ENCODE measurements at regions not wholly inside any gene's neighbourhood (a gene's known extent, or its start where the extent isn't known, plus 50 kb on each side); places are given as distances from the start of the nearest gene placed in this dataset.

GRCh38 chr7:373818-374705 is 84.1 kb downstream of the FOXL3 start:
- peaks cover 12% of the 10 kb centered on the region for H3K4me1 ChIP-seq
- H3K9me3 ChIP-seq, result no peaks in the 10 kb centered on the region
- no peaks in the 10 kb centered on the region for H3K27me3 ChIP-seq
- no peak overlapping the region for H3K27ac ChIP-seq
- H3K4me3 ChIP-seq, result no peak overlapping the region
- intact Hi-C loops (cut with DNase I), result no loop called here
- H3K36me3 ChIP-seq, result no peaks in the 10 kb centered on the region
- DNase-seq, result no peak
- no peak overlapping the region for H3K9ac ChIP-seq (ENCODE audit: low read depth in 2 of 2, low read length in 2 of 2)
- TF ChIP-seq, protein P1, sequence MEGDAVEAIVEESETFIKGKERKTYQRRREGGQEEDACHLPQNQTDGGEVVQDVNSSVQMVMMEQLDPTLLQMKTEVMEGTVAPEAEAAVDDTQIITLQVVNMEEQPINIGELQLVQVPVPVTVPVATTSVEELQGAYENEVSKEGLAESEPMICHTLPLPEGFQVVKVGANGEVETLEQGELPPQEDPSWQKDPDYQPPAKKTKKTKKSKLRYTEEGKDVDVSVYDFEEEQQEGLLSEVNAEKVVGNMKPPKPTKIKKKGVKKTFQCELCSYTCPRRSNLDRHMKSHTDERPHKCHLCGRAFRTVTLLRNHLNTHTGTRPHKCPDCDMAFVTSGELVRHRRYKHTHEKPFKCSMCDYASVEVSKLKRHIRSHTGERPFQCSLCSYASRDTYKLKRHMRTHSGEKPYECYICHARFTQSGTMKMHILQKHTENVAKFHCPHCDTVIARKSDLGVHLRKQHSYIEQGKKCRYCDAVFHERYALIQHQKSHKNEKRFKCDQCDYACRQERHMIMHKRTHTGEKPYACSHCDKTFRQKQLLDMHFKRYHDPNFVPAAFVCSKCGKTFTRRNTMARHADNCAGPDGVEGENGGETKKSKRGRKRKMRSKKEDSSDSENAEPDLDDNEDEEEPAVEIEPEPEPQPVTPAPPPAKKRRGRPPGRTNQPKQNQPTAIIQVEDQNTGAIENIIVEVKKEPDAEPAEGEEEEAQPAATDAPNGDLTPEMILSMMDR (IDR thresholded peaks at IDR 0.05), result no peak

DNA sequence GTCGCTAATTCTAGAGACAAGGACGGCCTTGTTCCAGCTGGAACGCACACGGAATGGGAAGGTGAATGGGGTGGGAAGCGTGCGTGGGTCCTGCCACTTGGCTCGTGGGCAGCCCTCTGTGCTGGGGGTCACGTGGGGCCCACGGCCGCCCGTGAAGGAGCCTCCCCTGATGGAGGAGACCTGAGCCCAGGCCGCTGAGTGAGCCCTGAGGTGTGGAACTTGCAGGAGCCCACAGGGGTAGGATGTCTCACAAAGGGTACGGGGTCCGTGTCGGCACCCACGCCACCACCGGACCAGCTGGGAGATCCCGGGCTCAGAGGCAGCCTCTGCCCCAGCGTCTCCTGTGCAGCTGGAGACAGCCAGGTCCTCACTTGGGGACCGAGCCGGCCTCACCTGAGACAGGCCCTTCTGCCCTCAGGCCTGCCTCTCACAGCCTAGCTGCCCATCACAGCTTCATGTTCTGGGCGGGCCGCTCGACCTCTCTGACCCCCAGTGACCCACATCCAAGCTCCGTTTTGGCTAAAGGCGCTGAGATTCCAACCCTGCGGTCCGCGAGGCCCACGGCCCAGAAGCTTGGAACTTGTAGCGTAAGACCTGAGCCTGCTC is 84.8 kb downstream of the FOXL3 start:
- Histone ChIP-seq H3K4me1 (peaks cover 9% of the 10 kb centered on the region), H3K27me3 (no peaks in the 10 kb centered on the region), H3K36me3 (no peaks in the 10 kb centered on the region), H3K4me3 (no peak overlapping the region), H3K9me3 (no peaks in the 10 kb centered on the region), H3K27ac (no peak overlapping the region), H3K9ac (ENCODE audit: low read depth in 2 of 2, low read length in 2 of 2) (no peak overlapping the region)
- TF ChIP-seq, protein P1 (IDR thresholded peaks at IDR 0.05), result no peak
- intact Hi-C loops (cut with DNase I), result no loop called here
- DNase-seq, result peak; percentile 12

- TF ChIP-seq, protein P1 (IDR thresholded peaks at IDR 0.05), result no peak
- H3K36me3 ChIP-seq, result no peaks in the 10 kb centered on the region
- peaks cover 6% of the 10 kb centered on the region for H3K4me1 ChIP-seq
- DNase-seq, result peak; percentile 17
- H3K27me3 ChIP-seq, result no peaks in the 10 kb centered on the region
- intact Hi-C loops (cut with DNase I), result no loop called here
- H3K27ac ChIP-seq, result no peak overlapping the region
- no peak overlapping the region for H3K4me3 ChIP-seq
- H3K9me3 ChIP-seq, result no peaks in the 10 kb centered on the region
- H3K9ac ChIP-seq (ENCODE audit: low read depth in 2 of 2, low read length in 2 of 2), result no peak overlapping the region
Observed at GRCh38 chr7:375321-375831, 85.4 kb downstream of the FOXL3 start.

DNA sequence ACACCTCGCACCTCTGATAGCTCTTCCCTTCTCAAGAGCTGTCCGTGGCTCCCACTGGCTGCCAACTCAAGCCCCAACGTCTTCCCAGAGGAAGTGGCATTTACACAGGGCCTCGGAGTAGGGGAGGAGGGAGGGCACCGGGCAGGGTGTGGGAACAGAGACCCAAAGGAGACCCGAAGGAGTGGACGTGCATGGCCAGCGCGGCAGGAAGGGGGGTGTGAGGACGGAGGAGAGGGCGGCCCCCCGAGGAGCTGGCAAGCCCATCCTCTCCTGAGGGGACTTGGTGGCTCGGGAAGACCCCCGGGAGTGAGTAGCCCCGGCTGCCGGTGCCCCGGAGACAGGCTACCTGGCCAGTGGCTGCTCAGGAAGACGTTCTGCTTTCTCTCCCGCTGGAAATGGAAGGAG is 85.9 kb downstream of the FOXL3 start:
- peak; percentile 15 for DNase-seq
- no peak overlapping the region for H3K4me3 ChIP-seq
- H3K27me3 ChIP-seq, result no peaks in the 10 kb centered on the region
- no peak overlapping the region for H3K27ac ChIP-seq
- H3K9ac ChIP-seq (ENCODE audit: low read depth in 2 of 2, low read length in 2 of 2), result no peak overlapping the region
- intact Hi-C loops (cut with DNase I), result no loop called here
- TF ChIP-seq, protein P1 (IDR thresholded peaks at IDR 0.05), result no peak
- peaks cover 6% of the 10 kb centered on the region for H3K4me1 ChIP-seq
- H3K36me3 ChIP-seq, result no peaks in the 10 kb centered on the region
- H3K9me3 ChIP-seq, result no peaks in the 10 kb centered on the region

- no peak overlapping the region for H3K9ac ChIP-seq (ENCODE audit: low read depth in 2 of 2, low read length in 2 of 2)
- TF ChIP-seq, protein P1 (IDR thresholded peaks at IDR 0.05), result no peak
- no peaks in the 10 kb centered on the region for H3K27me3 ChIP-seq
- H3K4me1 ChIP-seq, result peaks cover 6% of the 10 kb centered on the region
- no peak overlapping the region for H3K4me3 ChIP-seq
- H3K27ac ChIP-seq, result no peak overlapping the region
- no peaks in the 10 kb centered on the region for H3K9me3 ChIP-seq
- intact Hi-C loops (cut with DNase I), result no loop called here
- H3K36me3 ChIP-seq, result no peaks in the 10 kb centered on the region
- no peak for DNase-seq
Observed at GRCh38 chr7:376306-377079, 86.5 kb downstream of the FOXL3 start.
